ENCODE measurements at regions not wholly inside any gene's neighbourhood (a gene's known extent, or its start where the extent isn't known, plus 50 kb on each side); places are given as distances from the start of the nearest gene placed in this dataset.

DNA sequence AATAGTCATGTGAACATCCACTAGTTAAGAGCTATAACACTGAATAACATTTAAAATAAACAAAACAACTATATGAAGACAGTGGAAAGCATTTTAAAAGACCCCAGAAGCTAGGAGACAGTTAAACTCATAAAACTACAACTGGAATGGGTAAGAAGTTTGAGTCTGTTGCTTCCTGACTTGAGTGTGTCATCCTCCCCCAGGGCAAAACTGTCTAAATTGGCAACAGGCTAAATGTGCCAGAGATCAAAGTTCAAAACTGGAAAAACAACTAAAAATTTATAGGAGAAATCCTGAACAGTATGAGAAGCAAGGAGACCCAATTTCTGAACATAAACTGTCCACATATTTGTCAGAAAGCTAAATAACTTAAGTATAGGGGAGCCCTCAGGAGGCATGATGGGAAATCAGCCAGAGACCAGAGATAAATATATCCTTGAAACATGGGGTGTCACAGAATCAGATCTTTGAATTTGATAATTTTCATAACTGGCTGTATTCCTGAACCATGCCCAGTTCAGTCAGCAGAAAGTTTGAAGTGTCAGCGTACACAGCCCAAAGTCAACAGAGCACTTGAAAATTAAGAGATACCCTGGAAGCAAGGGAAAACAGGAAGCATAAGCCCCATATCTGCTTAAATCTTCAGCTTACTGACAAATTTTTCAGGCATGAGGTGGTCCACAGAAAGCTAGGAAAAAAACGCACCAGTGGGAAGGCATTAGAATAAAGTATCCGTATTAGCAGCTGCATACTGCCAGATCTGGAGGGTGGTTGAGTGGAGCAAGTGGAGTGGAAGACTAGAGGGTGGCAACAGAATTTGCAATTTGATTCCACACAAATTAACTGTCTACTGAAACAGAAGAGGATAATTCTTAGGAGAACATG is 516.1 kb upstream of the MAN1A1 start:
- H3K4me3 ChIP-seq (ENCODE audit: low read depth, low read length) = no peak overlapping the region
- in situ Hi-C loops (cut with HindIII; ENCODE audit: low sequenced_read_pairs) = no loop called here
- DNase-seq (ENCODE audit: low read depth) = no peak
- no peak for TF ChIP-seq CTCF (IDR thresholded peaks at IDR 0.05; ENCODE audit: low read depth, low read length, missing control alignments)

GRCh38 chr6:119862719-119863118 is 513.2 kb upstream of the MAN1A1 start:
- no peak overlapping the region for H3K4me3 ChIP-seq (ENCODE audit: low read depth, low read length)
- DNase-seq (ENCODE audit: low read depth) = no peak
- in situ Hi-C loops (cut with HindIII; ENCODE audit: low sequenced_read_pairs) = no loop called here
- no peak for TF ChIP-seq CTCF (IDR thresholded peaks at IDR 0.05; ENCODE audit: low read depth, low read length, missing control alignments)

DNA sequence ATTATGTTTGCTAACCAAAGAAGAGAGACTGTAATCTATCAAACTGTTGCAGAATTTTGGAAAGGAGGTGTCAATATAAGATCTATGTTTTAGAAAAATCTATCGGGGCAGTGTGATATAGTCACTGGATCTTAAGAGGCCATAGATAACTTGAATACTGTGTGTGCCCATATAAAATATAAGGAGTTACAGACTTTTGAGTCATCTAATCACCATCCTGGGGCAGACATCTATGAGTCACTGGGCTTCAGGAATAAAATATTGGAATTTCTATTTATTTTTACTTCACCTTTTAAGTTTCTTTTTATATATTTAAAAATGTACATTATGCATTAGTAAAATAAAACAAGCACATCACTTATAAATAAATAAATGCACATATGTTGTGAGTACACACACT is 509.3 kb upstream of the MAN1A1 start:
- TF ChIP-seq CTCF (IDR thresholded peaks at IDR 0.05; ENCODE audit: low read depth, low read length, missing control alignments) = no peak
- in situ Hi-C loops (cut with HindIII; ENCODE audit: low sequenced_read_pairs) = no loop called here
- DNase-seq (ENCODE audit: low read depth) = no peak
- H3K4me3 ChIP-seq (ENCODE audit: low read depth, low read length) = no peak overlapping the region

- DNase-seq (ENCODE audit: low read depth) = no peak
- H3K4me3 ChIP-seq (ENCODE audit: low read depth, low read length) = no peak overlapping the region
- in situ Hi-C loops (cut with HindIII; ENCODE audit: low sequenced_read_pairs) = no loop called here
- TF ChIP-seq CTCF (IDR thresholded peaks at IDR 0.05; ENCODE audit: low read depth, low read length, missing control alignments) = no peak
Measured at GRCh38 chr6:119856136-119856535, 506.6 kb upstream of the MAN1A1 start.

- no peak for TF ChIP-seq CTCF (IDR thresholded peaks at IDR 0.05; ENCODE audit: low read depth, low read length, missing control alignments)
- no peak for DNase-seq (ENCODE audit: low read depth)
- in situ Hi-C loops (cut with HindIII; ENCODE audit: low sequenced_read_pairs) = no loop called here
- no peak overlapping the region for H3K4me3 ChIP-seq (ENCODE audit: low read depth, low read length)
Measured at GRCh38 chr6:119848696-119849095, 499.1 kb upstream of the MAN1A1 start.

DNA sequence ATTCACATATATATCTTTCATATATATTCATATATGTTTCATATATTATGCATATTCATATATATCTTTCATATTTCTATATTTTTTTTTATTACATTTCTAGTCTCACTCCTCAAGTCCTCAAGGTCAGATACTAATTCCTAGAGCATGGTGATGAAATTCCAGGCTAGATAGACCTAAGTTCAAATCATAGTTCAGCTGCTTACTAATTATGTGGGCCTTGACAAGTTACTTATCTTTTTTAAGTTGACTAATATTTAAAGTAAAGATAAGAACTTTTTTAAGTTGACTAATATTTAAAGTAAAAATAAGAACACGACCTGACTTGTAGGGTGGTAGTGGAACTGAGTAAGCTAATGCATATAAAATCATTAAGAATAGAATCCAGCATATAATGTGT is 495.6 kb upstream of the MAN1A1 start:
- no peak for TF ChIP-seq CTCF (IDR thresholded peaks at IDR 0.05; ENCODE audit: low read depth, low read length, missing control alignments)
- no peak for DNase-seq (ENCODE audit: low read depth)
- H3K4me3 ChIP-seq (ENCODE audit: low read depth, low read length) = no peak overlapping the region
- in situ Hi-C loops (cut with HindIII; ENCODE audit: low sequenced_read_pairs) = no loop called here
